ENCODE measurements at regions not wholly inside any gene's neighbourhood (a gene's known extent, or its start where the extent isn't known, plus 50 kb on each side); places are given as distances from the start of the nearest gene placed in this dataset.

DNA sequence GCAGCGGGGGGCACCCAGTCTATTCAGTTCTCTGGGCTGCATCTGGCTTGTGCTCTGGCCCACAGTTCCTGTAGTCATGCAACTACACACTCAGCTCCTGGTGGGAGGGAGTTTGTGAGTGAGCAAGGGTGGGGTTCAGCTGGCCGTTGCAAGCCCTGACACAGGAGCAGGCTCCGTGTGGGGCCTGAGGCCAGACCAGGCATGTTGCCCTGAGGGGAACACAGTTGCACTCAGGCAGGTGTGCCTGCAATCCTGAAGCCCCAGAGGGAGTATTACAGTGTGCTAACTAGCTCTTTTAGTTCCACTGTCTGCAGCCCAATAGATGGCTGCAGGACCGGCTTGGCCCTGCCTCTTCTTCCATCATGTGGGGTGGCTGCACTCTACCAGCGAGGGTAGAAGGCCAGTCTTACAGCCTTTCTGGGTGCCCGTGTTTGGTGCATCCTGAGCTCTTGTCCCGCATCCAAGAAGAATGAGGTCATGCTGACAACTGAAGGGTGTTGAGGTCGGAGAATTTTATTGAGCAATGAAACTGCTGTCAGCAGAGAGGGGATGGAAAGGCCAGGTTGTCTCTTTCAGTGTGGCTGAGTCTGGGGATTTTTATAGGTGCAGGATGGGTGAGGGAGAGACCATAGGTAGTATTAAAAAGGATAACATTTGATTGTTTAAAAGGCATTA lies 49.9 kb upstream of the ELAC2 start:
- H2BK5ac ChIP-seq (ENCODE audit: low read depth, low read length) = no peak overlapping the region
- no peak overlapping the region for H4K5ac ChIP-seq (ENCODE audit: insufficient read length, low read depth, low read length)
- H3K79me1 ChIP-seq (ENCODE audit: low read depth, low read length) = no peaks in the 10 kb centered on the region
- no peak overlapping the region for H3K23ac ChIP-seq (ENCODE audit: insufficient read length)
- WGBS, 2 experiments (ENCODE audit: extremely low coverage in 1 of 2, insufficient coverage in 1 of 2, insufficient read length in 1 of 2, insufficient replicate concordance in 2 of 2, low coverage in 1 of 2, low lambda C conversion rate in 2 of 2, missing lambda C conversion rate in 1 of 2) = 79% methylated on average over 8 of the region's 8 CpGs; no CpG with 5 or more reads in 1 of the 2 experiments
- H2BK20ac ChIP-seq (ENCODE audit: low read length) = no peak overlapping the region
- no peak overlapping the region for H3K4me3 ChIP-seq (ENCODE audit: extremely low read depth in 1 of 4, insufficient read depth in 2 of 4, low read depth in 3 of 4, low read length in 4 of 4)
- CTCF ChIA-PET (ENCODE audit: partially characterized antibody) = interaction anchor here (1.1 to 1.2 kb wide), 2 partner anchors 37 to 47 kb away, joined by 3 to 4 read pairs; no protein-coding TSS in a partner anchor
- H3K27ac ChIP-seq (ENCODE audit: low read depth, low read length) = no peak overlapping the region
- no peak overlapping the region for H3K14ac ChIP-seq (ENCODE audit: insufficient read length)
- H2AFZ ChIP-seq (ENCODE audit: low read length) = peak overlapping the region; percentile 32; the same call in 1 of the 2 replicates
- H3K36me3 ChIP-seq (ENCODE audit: control insufficient read depth in 2 of 4, insufficient read depth in 4 of 4, low read length in 3 of 4) = no peaks in the 10 kb centered on the region
- H3K9me3 ChIP-seq (ENCODE audit: insufficient read depth in 2 of 2, low read depth in 1 of 2, low read length in 1 of 2) = no peaks in the 10 kb centered on the region
- FAIRE-seq (no peak), DNase-seq (ENCODE audit: low read depth in 1 of 2, low spot score in 2 of 2) (no peak)
- no peak overlapping the region for H2BK120ac ChIP-seq (replicated peaks; ENCODE audit: low read depth, low read length)
- no peak overlapping the region for H3K18ac ChIP-seq (ENCODE audit: extremely low read depth, low read length)
- no peaks in the 10 kb centered on the region for H3K79me2 ChIP-seq (ENCODE audit: control insufficient read depth in 1 of 2, insufficient read depth in 2 of 2, low read length in 2 of 2)
- POLR2A ChIA-PET (ENCODE audit: partially characterized antibody) = no interaction called here
- no peak overlapping the region for H3K4me2 ChIP-seq (ENCODE audit: insufficient read depth in 1 of 2, low read depth in 2 of 2, low read length in 2 of 2)
- no peak overlapping the region for H2AK5ac ChIP-seq (ENCODE audit: low read depth, low read length)
- H3K4me1 ChIP-seq (replicated peaks in 1 of 4; ENCODE audit: control insufficient read depth in 3 of 4, insufficient read depth in 4 of 4, low read length in 3 of 4) = no peaks in the 10 kb centered on the region
- no peaks in the 10 kb centered on the region for H4K20me1 ChIP-seq (replicated peaks in 1 of 2; ENCODE audit: control insufficient read depth in 1 of 2, insufficient read depth in 2 of 2, low read length in 2 of 2)
- no peak overlapping the region for H4K8ac ChIP-seq (ENCODE audit: extremely low read depth, insufficient read depth, low read length)
- no peaks in the 10 kb centered on the region for H3K27me3 ChIP-seq (replicated peaks in 1 of 4; ENCODE audit: control insufficient read depth in 3 of 4, extremely low read depth in 1 of 4, insufficient read depth in 3 of 4, low read length in 3 of 4)
- H2BK12ac ChIP-seq (ENCODE audit: low read depth, low read length) = no peak overlapping the region
- TF ChIP-seq ASH2L (IDR thresholded peaks at IDR 0.05; ENCODE audit: low read length) = no peak
- TF ChIP-seq EGR1 (IDR thresholded peaks at IDR 0.05; ENCODE audit: borderline replicate concordance, low read depth, low read length) = no peak
- no peak for TF ChIP-seq GTF2F1 (IDR thresholded peaks at IDR 0.05; ENCODE audit: borderline replicate concordance, low read depth, low read length)
- TF ChIP-seq EP300 (IDR thresholded peaks at IDR 0.05; ENCODE audit: borderline replicate concordance in 1 of 2, low read depth in 2 of 2, low read length in 2 of 2) = no peak
- no peak for TF ChIP-seq POLR2A (IDR thresholded peaks at IDR 0.05; ENCODE audit: control extremely low read depth in 1 of 2, low read depth in 2 of 2, low read length in 2 of 2)
- no peak for TF ChIP-seq CTCF (IDR thresholded peaks at IDR 0.05; ENCODE audit: control extremely low read depth in 1 of 3, insufficient read depth in 1 of 3, low read depth in 1 of 3, low read length in 3 of 3)
- no peak for TF ChIP-seq KDM4A (IDR thresholded peaks at IDR 0.05; ENCODE audit: low read depth, low read length, severe bottlenecking)
- no peak for TF ChIP-seq TAF1 (IDR thresholded peaks at IDR 0.05; ENCODE audit: low read depth, low read length)
- no peak overlapping the region for H3K56ac ChIP-seq (replicated peaks; ENCODE audit: insufficient read length, low read depth, low read length)
- H3K9ac ChIP-seq (replicated peaks in 1 of 4; ENCODE audit: extremely low read depth in 1 of 4, low read depth in 3 of 4, low read length in 3 of 4) = no peak overlapping the region
- H3K4ac ChIP-seq (replicated peaks; ENCODE audit: insufficient read length, low read depth, low read length) = no peak overlapping the region
- H3K23me2 ChIP-seq (ENCODE audit: low read depth, low read length) = no peaks in the 10 kb centered on the region
- no peak overlapping the region for H4K91ac ChIP-seq (replicated peaks; ENCODE audit: insufficient read length, low read length)
- no peak overlapping the region for H2BK15ac ChIP-seq (ENCODE audit: low read length)
